ENCODE measurements at regions not wholly inside any gene's neighbourhood (a gene's known extent, or its start where the extent isn't known, plus 50 kb on each side); places are given as distances from the start of the nearest gene placed in this dataset.
"Not testable (repeated sequence)": the region's sequence is repeated elsewhere in the genome, so short reads cannot be mapped to it uniquely, and the experiment has no call there.

- H3K4me3 Mint-ChIP-seq, result no peak overlapping the region
- no peak overlapping the region for H3K27ac Mint-ChIP-seq
- H3K27me3 Mint-ChIP-seq, result no peaks in the 10 kb centered on the region
- TF ChIP-seq, protein P1, sequence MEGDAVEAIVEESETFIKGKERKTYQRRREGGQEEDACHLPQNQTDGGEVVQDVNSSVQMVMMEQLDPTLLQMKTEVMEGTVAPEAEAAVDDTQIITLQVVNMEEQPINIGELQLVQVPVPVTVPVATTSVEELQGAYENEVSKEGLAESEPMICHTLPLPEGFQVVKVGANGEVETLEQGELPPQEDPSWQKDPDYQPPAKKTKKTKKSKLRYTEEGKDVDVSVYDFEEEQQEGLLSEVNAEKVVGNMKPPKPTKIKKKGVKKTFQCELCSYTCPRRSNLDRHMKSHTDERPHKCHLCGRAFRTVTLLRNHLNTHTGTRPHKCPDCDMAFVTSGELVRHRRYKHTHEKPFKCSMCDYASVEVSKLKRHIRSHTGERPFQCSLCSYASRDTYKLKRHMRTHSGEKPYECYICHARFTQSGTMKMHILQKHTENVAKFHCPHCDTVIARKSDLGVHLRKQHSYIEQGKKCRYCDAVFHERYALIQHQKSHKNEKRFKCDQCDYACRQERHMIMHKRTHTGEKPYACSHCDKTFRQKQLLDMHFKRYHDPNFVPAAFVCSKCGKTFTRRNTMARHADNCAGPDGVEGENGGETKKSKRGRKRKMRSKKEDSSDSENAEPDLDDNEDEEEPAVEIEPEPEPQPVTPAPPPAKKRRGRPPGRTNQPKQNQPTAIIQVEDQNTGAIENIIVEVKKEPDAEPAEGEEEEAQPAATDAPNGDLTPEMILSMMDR (IDR thresholded peaks at IDR 0.05), result no peak
- CTCF ChIA-PET, result no interaction called here
- intact Hi-C loops (cut with micrococcal nuclease), result no loop called here
- POLR2A ChIA-PET, result no interaction called here
- H3K36me3 Mint-ChIP-seq (ENCODE audit: low read depth), result no peaks in the 10 kb centered on the region
- H3K9me3 Mint-ChIP-seq, result peaks cover 2% of the 10 kb centered on the region
- DNase-seq (no peak), ATAC-seq (ENCODE audit: low read depth) (no peak)
- H3K4me1 Mint-ChIP-seq, result no peaks in the 10 kb centered on the region
Observed at GRCh38 chr3:65006300-65006739, 318.5 kb upstream of the ADAMTS9 start.

DNA sequence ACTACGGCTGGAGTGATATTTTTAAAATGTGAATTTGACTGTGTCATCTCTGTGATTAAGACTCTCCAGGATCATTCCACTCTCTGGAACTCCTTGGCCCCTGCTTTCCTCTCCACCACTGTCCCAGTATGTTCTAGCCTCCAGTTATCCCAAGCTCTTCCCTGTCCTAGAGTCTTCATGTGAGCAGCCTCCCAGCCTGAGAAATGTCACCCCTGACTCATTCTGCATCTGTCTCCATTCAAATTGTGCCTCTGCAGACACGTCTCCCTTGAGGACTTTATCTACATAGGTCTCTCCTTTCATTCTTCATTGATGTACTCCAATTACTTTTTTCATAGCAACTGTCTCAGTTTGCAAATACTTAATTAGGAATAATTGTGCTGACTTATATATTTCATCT, 317.7 kb upstream of the ADAMTS9 start:
- TF ChIP-seq, protein P1 (IDR thresholded peaks at IDR 0.05), result no peak
- no peak for DNase-seq
- POLR2A ChIA-PET, result no interaction called here
- H3K4me3 Mint-ChIP-seq, result no peak overlapping the region
- no peaks in the 10 kb centered on the region for H3K36me3 Mint-ChIP-seq (ENCODE audit: low read depth)
- no peak for ATAC-seq (ENCODE audit: low read depth)
- H3K4me1 Mint-ChIP-seq, result no peaks in the 10 kb centered on the region
- no peaks in the 10 kb centered on the region for H3K27me3 Mint-ChIP-seq
- no peak overlapping the region for H3K27ac Mint-ChIP-seq
- H3K9me3 Mint-ChIP-seq, result peaks cover 2% of the 10 kb centered on the region
- CTCF ChIA-PET, result no interaction called here
- intact Hi-C loops (cut with micrococcal nuclease), result no loop called here

DNA sequence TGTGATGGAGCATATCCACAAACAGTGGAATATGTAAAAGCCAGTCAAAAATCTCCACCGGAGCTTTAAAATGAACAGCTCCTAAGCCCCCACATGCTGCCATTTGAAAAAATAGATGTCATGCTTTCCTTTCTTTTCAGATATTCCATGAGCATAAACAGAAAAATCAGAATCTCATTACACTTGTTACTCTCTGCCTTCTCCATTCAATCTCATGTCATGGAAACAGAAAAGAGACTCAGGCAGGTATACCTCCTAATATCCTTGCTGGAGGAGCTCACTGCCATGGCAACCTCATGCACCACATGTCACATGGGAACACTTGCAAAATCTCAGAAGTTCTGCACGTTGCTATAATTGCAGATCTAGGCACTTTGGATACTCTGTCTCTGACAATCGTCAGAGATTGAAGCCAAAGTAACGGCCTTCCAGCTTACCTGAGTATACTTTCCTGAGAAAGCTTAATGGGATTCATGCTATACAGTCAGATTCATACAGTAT, 317.0 kb upstream of the ADAMTS9 start:
- ChIA-PET POLR2A (no interaction called here), CTCF (no interaction called here)
- Mint-ChIP-seq H3K4me1 (no peaks in the 10 kb centered on the region), H3K36me3 (ENCODE audit: low read depth) (no peaks in the 10 kb centered on the region), H3K27ac (no peak overlapping the region), H3K27me3 (no peaks in the 10 kb centered on the region), H3K9me3 (peaks cover 2% of the 10 kb centered on the region), H3K4me3 (no peak overlapping the region)
- intact Hi-C loops (cut with micrococcal nuclease), result no loop called here
- ATAC-seq (ENCODE audit: low read depth) (no peak), DNase-seq (no peak)
- TF ChIP-seq, protein P1 (IDR thresholded peaks at IDR 0.05), result no peak

DNA sequence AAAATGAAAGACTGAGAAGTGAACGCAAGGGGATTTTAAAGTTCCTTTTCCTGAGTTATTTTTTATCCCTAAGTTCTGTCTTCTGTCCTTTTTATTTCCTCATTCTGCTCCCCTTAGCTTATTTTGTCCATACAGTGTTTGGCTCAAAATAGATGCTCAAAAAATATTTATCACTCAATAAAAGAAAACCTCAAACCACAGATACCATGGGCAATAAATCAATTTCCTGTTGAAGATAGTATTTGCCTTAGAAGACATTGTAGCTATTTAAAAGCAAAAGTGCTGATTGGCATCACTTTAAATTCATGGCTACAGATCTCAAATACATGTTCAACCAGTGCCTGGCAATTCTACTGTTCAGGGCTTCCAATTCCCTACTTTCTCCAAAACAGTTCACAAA, 316.5 kb upstream of the ADAMTS9 start:
- no peaks in the 10 kb centered on the region for H3K27me3 Mint-ChIP-seq
- intact Hi-C loops (cut with micrococcal nuclease), result no loop called here
- H3K36me3 Mint-ChIP-seq (ENCODE audit: low read depth), result no peaks in the 10 kb centered on the region
- no peak for ATAC-seq (ENCODE audit: low read depth)
- DNase-seq, result no peak
- peaks cover 2% of the 10 kb centered on the region for H3K9me3 Mint-ChIP-seq
- TF ChIP-seq, protein P1 (IDR thresholded peaks at IDR 0.05), result no peak
- H3K27ac Mint-ChIP-seq, result no peak overlapping the region
- POLR2A ChIA-PET, result no interaction called here
- no peaks in the 10 kb centered on the region for H3K4me1 Mint-ChIP-seq
- no peak overlapping the region for H3K4me3 Mint-ChIP-seq
- CTCF ChIA-PET, result no interaction called here

DNA sequence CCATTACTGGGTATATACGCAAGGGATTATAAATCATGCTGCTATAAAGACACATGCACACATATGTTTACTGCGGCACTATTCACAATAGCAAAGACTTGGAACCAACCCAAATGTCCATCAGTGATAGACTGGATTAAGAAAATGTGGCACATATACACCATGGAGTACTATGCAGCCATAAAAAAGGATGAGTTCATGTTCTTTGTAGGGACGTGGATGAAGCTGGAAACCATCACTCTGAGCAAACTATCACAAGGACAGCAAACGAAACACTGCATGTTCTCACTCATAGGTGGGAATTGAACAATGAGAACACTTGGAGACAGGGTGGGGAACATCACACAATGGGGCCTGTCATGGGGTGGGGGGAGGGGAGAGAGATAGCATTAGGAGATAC, 313.3 kb upstream of the ADAMTS9 start:
- H3K36me3 Mint-ChIP-seq (ENCODE audit: low read depth); DNase-seq; CTCF ChIA-PET; intact Hi-C loops (cut with micrococcal nuclease); H3K4me1 Mint-ChIP-seq; H3K27me3 Mint-ChIP-seq; H3K27ac Mint-ChIP-seq; H3K9me3 Mint-ChIP-seq; H3K4me3 Mint-ChIP-seq; POLR2A ChIA-PET; ATAC-seq (ENCODE audit: low read depth): not testable (repeated sequence)

- ChIA-PET POLR2A (no interaction called here), CTCF (no interaction called here)
- no peak for DNase-seq
- no peak for ATAC-seq (ENCODE audit: low read depth)
- H3K4me3 Mint-ChIP-seq, result no peak overlapping the region
- no peak overlapping the region for H3K27ac Mint-ChIP-seq
- H3K4me1 Mint-ChIP-seq, result no peaks in the 10 kb centered on the region
- TF ChIP-seq, protein P1 (IDR thresholded peaks at IDR 0.05), result no peak
- H3K27me3 Mint-ChIP-seq, result no peaks in the 10 kb centered on the region
- intact Hi-C loops (cut with micrococcal nuclease), result no loop called here
- no peaks in the 10 kb centered on the region for H3K36me3 Mint-ChIP-seq (ENCODE audit: low read depth)
- H3K9me3 Mint-ChIP-seq, result no peaks in the 10 kb centered on the region
Observed at GRCh38 chr3:64998317-64998716, 310.5 kb upstream of the ADAMTS9 start.
